Aorta (tissue), 5 donors: ENCODE measurements at regions not wholly inside any gene's neighbourhood (a gene's known extent, or its start where the extent isn't known, plus 50 kb on each side); places are given as distances from the start of the nearest gene placed in this dataset.

ENCODE experiments used
- ATAC-seq: fragments of 200-7000 bp; cut with Tn5 transposase; one replicate; pipeline ENCODE4 v1.9.1; 2022; ENCODE audit warnings: moderate library complexity; ENCODE audit not compliant: low FRiP score
- DNase-seq, 2 donors: peaks; one replicate each; pipeline ENCODE4 v3.0.0-alpha.2; 2020
- H3K27ac ChIP-seq, 2 donors: one replicate each; pipeline ENCODE4 v1.5.1; 2013; ENCODE audit warnings: low read length in 2 of 2, mild to moderate bottlenecking in 2 of 2, moderate library complexity in 2 of 2, control low read depth in 1 of 2, inconsistent platforms in 1 of 2, low read depth in 1 of 2
- H3K27me3 ChIP-seq, 2 donors: one replicate each; pipeline ENCODE4 v1.6.1; 2013; ENCODE audit warnings: control low read depth in 1 of 2, low read length in 1 of 2, mild to moderate bottlenecking in 1 of 2, moderate library complexity in 1 of 2; ENCODE audit not compliant: insufficient read depth in 2 of 2, control insufficient read depth in 1 of 2
- H3K36me3 ChIP-seq, 2 donors: one replicate each; pipeline ENCODE4 v1.6.1; 2013; ENCODE audit warnings: control low read depth in 1 of 2, low read length in 1 of 2, mild to moderate bottlenecking in 1 of 2; ENCODE audit not compliant: insufficient read depth in 2 of 2, control insufficient read depth in 1 of 2
- H3K4me1 ChIP-seq, 2 donors: one replicate each; pipeline ENCODE4 v1.6.1; 2013; ENCODE audit warnings: low read length in 2 of 2, control low read depth in 1 of 2, mild to moderate bottlenecking in 1 of 2, moderate library complexity in 1 of 2; ENCODE audit not compliant: insufficient read depth in 2 of 2, control insufficient read depth in 1 of 2
- H3K4me3 ChIP-seq, 2 donors: one replicate each; pipeline ENCODE4 v1.5.1; 2013; ENCODE audit warnings: low read length in 2 of 2, control low read depth in 1 of 2, mild to moderate bottlenecking in 1 of 2
- H3K9me3 ChIP-seq: one replicate; pipeline ENCODE4 v1.6.1; 2013; ENCODE audit warnings: mild to moderate bottlenecking, low read length; ENCODE audit not compliant: control insufficient read depth
- WGBS, 2 donors: extraction: QIAGEN DNeasy Blood & Tissue Kit; methylation state at CpG; one replicate each; pipeline ENCODE4 v1.1.7; 2013; 5-methylcytosine and 5-hydroxymethylcytosine counted together
- intact Hi-C, 2 donors: fragments of 100-400 bp; cut with DNase I; formaldehyde crosslinking; loops; one replicate each; pipeline versions ENCODE4 v1.14.2 to v1.15.0; 2022
- donor health status: healthy with polysubstance abuse.
- donor health status: Bipolar disorder and iron deficiency.
- donor health status: DM: no; HTN: no; CAD: no.
- donor health status: DM: no; HTN: no; CAD: no.
- donor health status: DM: yes; HTN: yes; CAD: no.

DNA sequence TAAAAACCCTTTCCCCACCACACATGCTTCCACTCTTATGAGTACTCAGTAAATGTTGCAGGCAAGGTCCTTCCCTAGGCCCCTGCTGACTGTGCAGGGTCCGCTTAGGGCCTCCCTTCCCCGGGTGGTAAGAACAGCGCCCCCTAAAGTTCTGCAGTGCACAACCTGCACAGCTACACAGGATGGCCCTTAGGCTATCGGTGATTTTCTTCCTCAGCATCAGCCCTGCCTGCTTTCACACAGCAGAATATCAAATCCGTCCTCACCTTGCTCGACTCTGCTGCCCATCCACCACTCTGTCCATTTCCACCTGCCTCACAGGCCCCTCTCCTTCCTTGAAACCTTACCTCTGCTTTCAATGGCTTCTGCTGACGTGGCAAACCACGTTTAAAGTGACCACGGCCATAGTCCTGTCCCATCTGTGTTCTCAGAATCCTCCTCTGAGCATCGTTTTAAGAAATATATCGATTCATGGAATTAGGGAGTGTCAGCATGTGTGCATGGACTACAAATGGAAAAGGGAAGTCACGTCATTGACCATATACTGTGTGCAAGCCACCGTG is 51.4 kb upstream of the TMEM132E start:
- 49 to 51% methylated on average over 13 of the region's 13 CpGs for WGBS, 2 donors
- DNase-seq (no peak), ATAC-seq (no peak)
- Histone ChIP-seq H3K9me3 (no peaks in the 10 kb centered on the region), H3K27ac (no peak overlapping the region), H3K4me3 (no peak overlapping the region), H3K27me3 (no peaks in the 10 kb centered on the region), H3K4me1 (no peaks in the 10 kb centered on the region), H3K36me3 (no peaks in the 10 kb centered on the region)
- intact Hi-C loops, result no loop called here

DNA sequence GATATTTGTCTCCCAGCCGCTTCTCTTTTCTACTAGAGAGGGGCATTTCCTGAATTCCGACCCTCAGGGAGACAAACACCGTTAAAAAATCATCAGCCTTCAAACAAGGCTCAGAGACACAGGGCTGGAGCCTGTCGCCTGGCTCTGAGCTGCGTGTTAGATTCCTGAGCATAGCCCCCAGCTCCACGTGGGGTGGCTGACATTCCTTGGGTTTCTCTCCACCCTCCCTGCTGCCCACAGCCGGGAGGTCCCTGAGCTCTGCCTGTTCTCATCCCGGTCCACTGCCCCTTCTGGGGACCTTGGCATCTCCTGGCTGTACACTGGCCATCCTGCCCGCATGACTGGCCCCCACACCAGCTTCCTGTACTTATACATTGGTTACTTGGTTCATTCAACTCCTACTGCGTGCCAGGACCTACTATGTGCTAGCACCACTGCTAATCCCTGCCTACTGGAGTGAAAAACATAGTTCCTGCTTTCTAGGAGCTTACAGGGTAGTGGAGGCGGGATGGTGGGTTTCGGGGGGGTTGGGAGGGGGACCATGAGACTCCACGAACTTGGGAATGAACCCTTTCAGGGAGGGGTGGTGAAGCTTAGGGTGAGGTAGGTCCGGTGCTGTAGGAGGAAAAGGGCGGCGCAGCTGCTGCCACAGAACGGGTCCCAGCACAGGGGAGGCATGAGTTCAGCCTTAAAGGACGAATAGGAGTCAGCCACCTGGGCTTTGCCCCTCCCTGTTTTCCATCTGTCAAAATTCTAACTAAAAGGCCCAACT is 52.1 kb upstream of the TMEM132E start:
- Histone ChIP-seq H3K9me3 (no peaks in the 10 kb centered on the region), H3K36me3 (no peaks in the 10 kb centered on the region), H3K27ac (no peak overlapping the region), H3K4me1 (no peaks in the 10 kb centered on the region), H3K4me3 (no peak overlapping the region), H3K27me3 (no peaks in the 10 kb centered on the region)
- no peak for ATAC-seq
- no peak for DNase-seq
- WGBS, 2 donors, result 38 to 42% methylated on average over 18 of the region's 18 CpGs
- intact Hi-C loops, result no loop called here

DNA sequence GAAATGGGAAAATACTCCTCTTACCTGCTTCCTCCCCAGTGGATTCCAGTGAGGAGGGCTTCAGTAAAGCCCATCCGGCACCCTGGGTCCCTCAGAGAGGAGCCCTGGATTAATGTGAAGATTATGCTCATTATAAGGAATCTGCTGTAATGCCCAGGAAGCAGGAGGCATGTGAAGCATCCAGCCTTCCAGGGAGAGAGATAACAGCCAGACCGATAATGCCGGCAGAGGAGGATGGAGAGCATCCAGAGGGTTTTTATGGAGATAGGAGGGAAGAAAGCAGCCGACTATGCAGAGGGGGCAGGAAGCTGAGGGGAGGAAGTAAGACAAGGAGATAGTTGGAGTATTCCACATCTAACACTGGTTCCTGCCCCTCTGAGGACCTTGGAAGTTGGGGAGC is 53.7 kb upstream of the TMEM132E start:
- Histone ChIP-seq H3K4me3 (no peak overlapping the region), H3K4me1 (no peaks in the 10 kb centered on the region), H3K9me3 (no peaks in the 10 kb centered on the region), H3K36me3 (no peaks in the 10 kb centered on the region), H3K27ac (no peak overlapping the region), H3K27me3 (no peaks in the 10 kb centered on the region)
- intact Hi-C loops, result no loop called here
- ATAC-seq (no peak), DNase-seq (no peak)
- 29 to 32% methylated on average over 4 of the region's 4 CpGs for WGBS, 2 donors

- Histone ChIP-seq H3K27ac (no peak overlapping the region), H3K4me1 (no peaks in the 10 kb centered on the region), H3K27me3 (no peaks in the 10 kb centered on the region), H3K9me3 (no peaks in the 10 kb centered on the region), H3K4me3 (no peak overlapping the region), H3K36me3 (no peaks in the 10 kb centered on the region)
- no peak for DNase-seq
- intact Hi-C loops, result no loop called here
- WGBS, 2 donors, result 65 to 70% methylated on average over 11 of the region's 11 CpGs
- no peak for ATAC-seq
Observed at GRCh38 chr17:34521955-34522354, 57.4 kb upstream of the TMEM132E start.

DNA sequence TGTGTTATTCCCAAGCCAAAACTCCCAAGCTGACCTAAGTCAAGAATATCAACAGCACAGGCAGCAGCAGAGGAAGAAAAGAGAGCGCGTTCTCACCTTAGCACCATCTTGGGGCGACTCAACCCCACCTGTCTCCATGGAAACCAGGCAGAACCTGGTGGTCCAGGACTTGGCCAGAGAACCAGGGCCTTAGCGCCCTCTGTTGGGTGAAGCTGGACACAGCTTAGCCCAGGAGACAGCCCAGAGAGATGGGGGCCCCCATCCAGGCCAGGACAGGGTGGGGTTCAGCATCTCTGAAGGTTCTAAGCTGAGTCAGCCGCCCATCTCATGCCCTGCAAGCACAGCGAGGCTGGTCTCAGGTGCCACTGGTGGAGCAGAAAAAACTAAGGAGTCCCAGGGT is 60.1 kb upstream of the TMEM132E start:
- intact Hi-C loops, result no loop called here
- WGBS, 2 donors, result 14 to 16% methylated on average over 6 of the region's 6 CpGs
- H3K9me3 ChIP-seq, result no peaks in the 10 kb centered on the region
- no peaks in the 10 kb centered on the region for H3K4me1 ChIP-seq
- no peak overlapping the region for H3K4me3 ChIP-seq
- ATAC-seq, result no peak
- H3K27ac ChIP-seq, result no peak overlapping the region
- H3K36me3 ChIP-seq, result no peaks in the 10 kb centered on the region
- H3K27me3 ChIP-seq, result no peaks in the 10 kb centered on the region
- no peak for DNase-seq

DNA sequence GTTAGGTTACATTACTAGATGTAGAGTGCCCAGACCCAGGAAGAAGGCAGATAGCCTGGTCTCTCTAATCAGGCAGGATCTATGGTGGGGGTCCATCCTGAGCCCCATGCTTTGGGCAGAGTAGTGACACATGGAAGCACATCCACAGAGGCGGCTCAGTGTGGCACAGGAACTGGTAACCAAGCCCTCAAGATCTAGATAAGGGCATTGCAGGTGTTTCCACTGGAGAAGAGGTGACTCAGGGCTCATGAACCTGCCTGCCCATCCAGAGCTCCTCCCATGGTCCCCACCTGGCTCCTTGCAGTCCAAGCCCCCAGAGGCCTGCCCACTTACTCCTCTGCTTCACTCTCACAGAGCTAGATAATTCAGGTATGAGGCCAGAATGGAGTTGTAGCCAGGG is 62.0 kb upstream of the TMEM132E start:
- ATAC-seq, result no peak
- H3K27me3 ChIP-seq, result no peaks in the 10 kb centered on the region

GRCh38 chr17:34511931-34512330 is 67.5 kb upstream of the TMEM132E start:
- ATAC-seq (no peak), DNase-seq (no peak)
- H3K9me3 ChIP-seq, result peaks cover 1% of the 10 kb centered on the region
- no peak overlapping the region for H3K27ac ChIP-seq
- peaks cover 0 to 1% of the 10 kb centered on the region in 2 donors for H3K27me3 ChIP-seq
- H3K4me3 ChIP-seq, result no peak overlapping the region
- no peaks in the 10 kb centered on the region for H3K36me3 ChIP-seq
- WGBS, 2 donors, result 69 to 70% methylated on average over 3 of the region's 3 CpGs
- intact Hi-C loops, result no loop called here
- H3K4me1 ChIP-seq, result no peaks in the 10 kb centered on the region

More for the DNA sequence above, 62.0 kb upstream of the TMEM132E start:
- 57 to 87% methylated on average over 1 of the region's 1 CpG for WGBS, 2 donors
- Histone ChIP-seq H3K36me3 (no peaks in the 10 kb centered on the region), H3K27ac (no peak overlapping the region), H3K4me3 (no peak overlapping the region), H3K4me1 (no peaks in the 10 kb centered on the region), H3K9me3 (no peaks in the 10 kb centered on the region)
- no peak for DNase-seq
- intact Hi-C loops, result no loop called here

DNA sequence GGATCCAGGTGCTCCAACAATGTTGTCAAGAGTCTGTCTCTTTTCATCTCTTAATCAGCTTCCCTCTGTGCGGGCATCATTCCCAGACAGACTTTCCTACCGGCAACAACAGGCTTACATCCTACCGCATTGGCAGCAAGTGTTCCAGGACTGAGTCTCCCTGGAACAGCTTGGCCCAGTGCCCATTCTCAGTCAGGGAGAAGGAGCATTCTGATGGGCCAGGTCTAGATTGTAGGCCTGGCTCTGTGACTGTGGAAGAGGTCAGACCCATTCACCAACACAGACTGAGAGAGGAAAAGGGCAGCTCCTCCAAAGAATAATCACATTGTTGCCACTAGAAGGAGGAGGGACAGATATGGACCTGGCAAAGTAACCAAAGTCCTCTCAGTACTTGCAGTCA is 68.1 kb upstream of the TMEM132E start:
- no peak for ATAC-seq
- 53% methylated on average over 3 of the region's 3 CpGs for WGBS, 2 donors
- no peak overlapping the region for H3K27ac ChIP-seq
- no peaks in the 10 kb centered on the region for H3K4me1 ChIP-seq
- no peak for DNase-seq
- peaks cover 1% of the 10 kb centered on the region for H3K9me3 ChIP-seq
- peaks cover 0 to 1% of the 10 kb centered on the region in 2 donors for H3K27me3 ChIP-seq
- H3K36me3 ChIP-seq, result no peaks in the 10 kb centered on the region
- no peak overlapping the region for H3K4me3 ChIP-seq
- intact Hi-C loops, result no loop called here

- no peak for ATAC-seq
- Histone ChIP-seq H3K9me3 (no peaks in the 10 kb centered on the region), H3K4me1 (no peaks in the 10 kb centered on the region), H3K36me3 (no peaks in the 10 kb centered on the region), H3K27me3 (no peaks in the 10 kb centered on the region), H3K4me3 (no peak overlapping the region), H3K27ac (no peak overlapping the region)
- intact Hi-C loops, result no loop called here
- DNase-seq, result no peak
- 55 to 56% methylated on average over 3 of the region's 3 CpGs for WGBS, 2 donors
Observed at GRCh38 chr17:34504814-34505484, 74.4 kb upstream of the TMEM132E start.
